NCI-H2227 (cell line): ENCODE measurements at regions not wholly inside any gene's neighbourhood (a gene's known extent, or its start where the extent isn't known, plus 50 kb on each side); places are given as distances from the start of the nearest gene placed in this dataset.

Experiments
- DNase-seq: peaks from one replicate; lab custom pipeline; 2025; ENCODE audit not compliant: unreplicated experiment; lab: John Stamatoyannopoulos, UW

GRCh38 chr5:156232251-156232869, 94.6 kb upstream of the SGCD start:
- no peak for DNase-seq

- no peak for DNase-seq
Observed at GRCh38 chr5:156237361-156237760, 89.6 kb upstream of the SGCD start.

DNA sequence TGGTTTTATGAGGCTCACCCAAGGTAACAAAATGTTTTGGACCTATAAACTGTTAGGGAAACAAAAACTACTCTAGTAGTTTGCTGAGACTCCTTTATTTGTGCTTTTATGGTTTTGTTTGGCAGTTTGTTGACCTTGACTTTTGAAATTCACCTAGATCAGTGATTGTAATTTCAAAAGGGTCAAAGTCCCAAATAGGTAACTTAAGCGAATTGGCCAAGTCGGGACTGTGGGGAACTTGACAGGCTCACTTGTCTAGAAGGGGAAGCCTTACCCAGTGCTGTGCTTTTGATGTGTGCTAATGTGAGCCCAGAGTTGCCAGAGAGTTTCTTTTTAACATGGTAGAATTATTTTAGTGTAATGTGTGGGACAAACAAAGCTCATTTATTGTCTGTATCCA, 87.2 kb upstream of the SGCD start:
- DNase-seq: no peak

- no peak for DNase-seq
Observed at GRCh38 chr5:156240414-156240813, 86.5 kb upstream of the SGCD start.

GRCh38 chr5:156241266-156241665, 85.7 kb upstream of the SGCD start:
- DNase-seq: no peak

GRCh38 chr5:156245895-156246294, 81.1 kb upstream of the SGCD start:
- DNase-seq: no peak

GRCh38 chr5:156251076-156251475, 75.9 kb upstream of the SGCD start:
- DNase-seq: no peak

GRCh38 chr5:156253130-156253529, 73.8 kb upstream of the SGCD start:
- no peak for DNase-seq

- DNase-seq: no peak
Observed at GRCh38 chr5:156254196-156254595, 72.8 kb upstream of the SGCD start.

DNA sequence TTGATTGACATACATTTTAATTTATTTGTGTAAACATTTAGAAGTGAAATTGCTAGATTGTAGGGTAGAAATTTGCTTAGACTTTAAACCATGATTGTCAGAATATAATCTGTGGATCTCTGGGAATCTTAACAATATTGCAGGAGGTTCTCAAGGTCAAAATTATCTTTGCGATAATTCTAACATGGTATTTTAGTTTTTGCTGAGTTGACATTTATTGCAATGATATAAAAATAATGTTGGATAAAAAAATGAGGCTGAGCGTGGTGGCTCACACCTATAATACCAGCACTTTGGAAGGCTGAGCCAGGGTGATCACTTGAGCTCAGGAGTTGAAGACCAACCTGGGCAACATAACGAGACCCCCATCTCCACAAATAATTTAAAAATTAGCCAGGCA, 70.3 kb upstream of the SGCD start:
- DNase-seq: no peak

GRCh38 chr5:156258934-156259333, 68.0 kb upstream of the SGCD start:
- DNase-seq: no peak

DNA sequence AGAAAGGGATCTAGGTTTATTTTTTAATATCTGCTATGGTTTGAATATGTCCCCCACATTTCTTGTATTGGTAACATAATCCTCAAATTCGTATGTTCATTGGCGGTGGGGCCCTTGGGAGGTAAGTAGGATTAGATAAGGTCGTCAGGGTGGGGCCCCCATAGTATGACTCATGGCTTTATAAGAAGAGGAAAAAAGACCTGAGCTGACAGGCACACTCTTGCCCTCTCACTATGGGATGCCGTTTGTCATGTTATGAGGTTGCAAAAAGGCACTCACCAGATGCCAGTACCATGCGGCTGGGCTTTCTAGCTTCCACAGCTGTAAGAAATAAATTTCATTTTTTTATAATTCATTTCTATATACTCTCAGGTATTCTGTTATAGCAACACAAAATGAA, 67.3 kb upstream of the SGCD start:
- no peak for DNase-seq

GRCh38 chr5:156261275-156261939, 65.6 kb upstream of the SGCD start:
- DNase-seq: no peak

GRCh38 chr5:156271569-156271968, 55.4 kb upstream of the SGCD start:
- no peak for DNase-seq

DNA sequence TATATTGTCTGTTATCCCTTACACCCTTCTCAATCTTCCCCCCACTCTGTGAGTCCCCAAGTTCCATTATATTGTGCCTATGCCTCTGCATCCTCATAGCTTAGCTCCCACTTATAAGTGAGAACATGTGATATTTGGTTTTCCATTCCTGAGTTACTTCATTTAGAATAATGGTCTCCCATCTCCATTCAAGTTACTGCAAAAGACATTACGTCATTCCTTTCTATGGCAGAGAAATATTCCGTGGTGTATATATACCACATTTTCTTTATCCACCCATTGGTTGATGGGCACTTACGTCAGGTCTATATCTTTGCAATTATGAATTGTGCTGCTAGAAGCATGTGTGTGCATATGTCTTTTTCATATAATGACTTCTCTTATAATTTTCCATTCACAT, 54.8 kb upstream of the SGCD start:
- DNase-seq: no peak

- DNase-seq: no peak
Observed at GRCh38 chr5:156273325-156273724, 53.6 kb upstream of the SGCD start.

DNA sequence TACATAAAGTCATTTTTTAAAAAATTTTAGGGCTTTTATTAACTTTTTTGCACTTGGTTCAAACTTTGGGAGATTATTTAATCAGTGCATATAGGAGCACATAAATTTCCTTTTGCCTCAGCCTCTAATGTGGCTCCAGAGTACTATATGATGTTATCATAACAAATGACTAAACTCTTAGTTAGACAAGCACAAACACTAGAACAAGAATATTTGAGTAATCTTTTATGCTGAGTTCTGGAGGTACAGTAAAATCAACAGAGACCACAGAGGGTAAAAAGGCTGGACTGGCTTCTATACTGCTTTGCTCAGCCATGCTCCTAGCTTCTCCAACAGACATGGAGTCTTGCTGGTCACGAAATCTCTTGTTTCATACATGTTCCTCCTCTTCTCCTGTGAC, 52.5 kb upstream of the SGCD start:
- DNase-seq: no peak
